GM12874 (cell line): ENCODE measurements at regions not wholly inside any gene's neighbourhood (a gene's known extent, or its start where the extent isn't known, plus 50 kb on each side); places are given as distances from the start of the nearest gene placed in this dataset.

ENCODE experiments used
- TF ChIP-seq, protein P1 (sequence below): IDR thresholded peaks from 2 replicates; pipeline ENCODE4 v1.5.1; 2011; ENCODE audit warnings: low read depth, mild to moderate bottlenecking, control low read depth, low read length, moderate library complexity; ENCODE audit not compliant: insufficient read depth

GRCh38 chr4:84379917-84380641 is 119.0 kb downstream of the NKX6-1 start:
- TF ChIP-seq, protein P1, sequence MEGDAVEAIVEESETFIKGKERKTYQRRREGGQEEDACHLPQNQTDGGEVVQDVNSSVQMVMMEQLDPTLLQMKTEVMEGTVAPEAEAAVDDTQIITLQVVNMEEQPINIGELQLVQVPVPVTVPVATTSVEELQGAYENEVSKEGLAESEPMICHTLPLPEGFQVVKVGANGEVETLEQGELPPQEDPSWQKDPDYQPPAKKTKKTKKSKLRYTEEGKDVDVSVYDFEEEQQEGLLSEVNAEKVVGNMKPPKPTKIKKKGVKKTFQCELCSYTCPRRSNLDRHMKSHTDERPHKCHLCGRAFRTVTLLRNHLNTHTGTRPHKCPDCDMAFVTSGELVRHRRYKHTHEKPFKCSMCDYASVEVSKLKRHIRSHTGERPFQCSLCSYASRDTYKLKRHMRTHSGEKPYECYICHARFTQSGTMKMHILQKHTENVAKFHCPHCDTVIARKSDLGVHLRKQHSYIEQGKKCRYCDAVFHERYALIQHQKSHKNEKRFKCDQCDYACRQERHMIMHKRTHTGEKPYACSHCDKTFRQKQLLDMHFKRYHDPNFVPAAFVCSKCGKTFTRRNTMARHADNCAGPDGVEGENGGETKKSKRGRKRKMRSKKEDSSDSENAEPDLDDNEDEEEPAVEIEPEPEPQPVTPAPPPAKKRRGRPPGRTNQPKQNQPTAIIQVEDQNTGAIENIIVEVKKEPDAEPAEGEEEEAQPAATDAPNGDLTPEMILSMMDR = no peak

DNA sequence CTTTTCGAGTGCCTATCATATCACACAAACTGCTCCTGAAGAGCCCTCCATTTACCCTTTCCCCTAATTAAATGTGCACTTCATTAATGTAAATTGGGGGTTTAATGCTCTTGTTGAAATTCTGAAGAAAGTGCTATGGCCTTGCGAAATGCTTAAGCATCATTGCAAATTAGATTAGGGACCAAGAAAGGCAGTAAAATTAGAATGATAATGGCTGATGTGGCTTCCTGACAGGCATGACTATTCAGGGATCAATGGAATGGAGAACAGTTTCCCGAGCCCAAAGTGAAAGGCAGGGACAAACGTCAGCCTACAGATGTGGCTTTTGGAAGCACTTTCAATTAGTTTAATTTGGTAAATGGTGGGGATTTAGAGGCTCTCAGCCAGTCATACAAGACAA is 120.1 kb downstream of the NKX6-1 start:
- TF ChIP-seq, protein P1 = no peak

DNA sequence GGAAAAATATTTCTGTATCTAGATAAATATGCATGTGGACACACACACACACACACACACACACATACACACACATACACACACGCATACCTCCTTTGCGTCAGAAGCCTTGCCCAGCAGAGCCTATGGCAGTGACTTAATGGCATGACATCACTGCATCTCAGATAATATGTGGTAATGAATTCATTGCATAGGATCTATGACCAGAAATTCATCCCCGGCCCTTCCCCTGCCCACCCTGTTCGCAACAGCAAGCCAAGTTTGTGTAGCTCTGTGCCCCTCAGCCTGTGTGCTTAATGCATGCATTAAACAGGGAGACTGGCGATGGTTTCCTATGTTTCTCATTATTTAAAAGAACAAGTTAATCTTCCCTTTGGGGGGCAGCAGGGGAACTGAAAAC is 120.7 kb downstream of the NKX6-1 start:
- TF ChIP-seq, protein P1 = no peak

GRCh38 chr4:84366907-84367306 is 132.2 kb downstream of the NKX6-1 start:
- TF ChIP-seq, protein P1 = no peak

DNA sequence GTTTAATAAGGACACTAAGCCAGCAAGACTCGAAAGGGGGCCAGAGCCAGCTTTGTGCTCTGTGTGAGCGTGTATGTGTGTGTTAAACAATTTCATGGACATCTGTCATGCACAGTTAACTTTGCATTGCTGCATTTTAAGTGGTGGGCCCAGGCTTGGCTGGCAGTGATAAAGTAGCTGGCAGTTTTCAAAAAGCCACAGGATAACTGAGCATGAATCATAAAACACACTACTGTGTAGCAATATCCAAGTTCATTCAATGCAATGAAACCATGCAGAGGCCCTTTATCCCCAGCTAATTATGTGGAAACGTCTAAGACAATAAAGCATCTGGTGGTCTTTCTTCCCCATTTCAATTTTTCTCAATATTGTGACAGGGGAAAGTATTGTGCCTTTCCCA is 132.9 kb downstream of the NKX6-1 start:
- TF ChIP-seq, protein P1 = no peak

DNA sequence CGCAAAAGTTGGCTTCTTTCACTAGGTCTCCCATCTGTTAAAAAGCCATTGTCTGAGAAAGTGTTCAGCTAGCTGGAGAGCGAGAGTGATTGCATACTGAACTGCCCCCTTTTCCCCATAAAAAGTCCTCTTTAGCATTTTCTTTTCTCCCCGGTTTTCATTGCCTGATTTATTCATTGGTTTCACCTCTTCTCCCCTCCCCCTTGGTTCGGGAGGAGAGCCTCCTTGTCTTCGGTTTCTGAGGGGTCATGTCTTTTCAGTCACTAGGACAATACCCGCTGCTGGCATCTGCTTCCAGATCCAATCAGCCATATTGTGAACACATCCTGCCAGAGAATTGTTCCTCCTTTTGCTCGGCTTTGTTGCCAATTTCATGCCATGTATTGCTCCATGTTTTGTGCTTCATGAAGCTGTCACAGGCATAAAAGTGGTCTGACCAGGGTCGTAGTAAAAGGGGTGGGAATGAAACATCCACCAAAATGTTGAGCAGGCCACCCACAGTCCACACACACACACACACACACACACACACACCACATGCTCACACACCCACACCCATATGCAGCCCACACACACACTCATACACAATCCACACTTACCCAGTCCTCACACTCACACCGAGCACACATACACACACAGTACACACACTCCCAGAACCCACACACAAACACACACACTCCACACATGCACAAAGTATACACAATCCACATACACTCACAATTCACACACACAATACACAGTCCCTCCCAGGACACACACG is 136.0 kb downstream of the NKX6-1 start:
- TF ChIP-seq, protein P1 = no peak

DNA sequence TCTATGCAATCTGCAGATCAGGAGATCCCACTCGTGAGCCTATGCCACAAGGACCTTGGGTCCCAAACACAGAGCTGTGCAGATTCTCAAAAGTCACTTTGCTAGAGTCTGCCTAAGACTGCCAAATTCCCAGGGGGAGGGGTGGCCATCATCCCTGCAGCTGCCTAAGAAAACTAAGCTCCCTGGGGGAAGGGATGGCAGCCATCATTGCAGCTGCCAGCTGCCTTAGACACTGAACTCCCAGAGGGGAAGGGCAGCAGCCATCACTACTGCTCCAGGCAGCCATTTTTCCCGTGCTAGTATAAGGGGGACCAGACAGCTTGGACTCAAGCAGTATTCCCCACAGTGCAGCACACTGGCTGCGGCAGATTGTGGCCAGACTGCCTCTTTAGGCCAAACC is 156.9 kb downstream of the NKX6-1 start:
- TF ChIP-seq, protein P1 = no peak
